H1 (cell line): ENCODE measurements at regions not wholly inside any gene's neighbourhood (a gene's known extent, or its start where the extent isn't known, plus 50 kb on each side); places are given as distances from the start of the nearest gene placed in this dataset.

Experiments
- CTCF ChIA-PET: fragments of 300-600 bp; sonication (Branson Sonifier 250); formaldehyde crosslinking; loops from one replicate; lab custom pipeline; 2021; ENCODE audit not compliant: partially characterized antibody; lab: Charles Lee
- POLR2A ChIA-PET: fragments of 300-600 bp; sonication (Branson Sonifier 250); formaldehyde crosslinking; loops from one replicate; lab custom pipeline; 2021; ENCODE audit warnings: inconsistent platforms; ENCODE audit not compliant: partially characterized antibody; lab: Charles Lee
- DNase-seq, 2 experiments: peaks; one replicate each; pipeline versions ENCODE4 v3.0.0 to v3.0.0-alpha.2; 2010 to 2022; ENCODE audit warnings: low spot score in 2 of 2, low read depth in 1 of 2, mixed read lengths in 1 of 2
- FAIRE-seq: peaks from 2 replicates; lab custom pipeline; 2011; peaks lifted over from hg19 to GRCh38; lab: Jason Lieb, UNC
- H2AFZ ChIP-seq: 2 replicates; pipeline ENCODE4 v1.8.1; 2012; ENCODE audit warnings: low read length, inconsistent platforms
- H2AK5ac ChIP-seq: 2 replicates; pipeline ENCODE4 v1.6.1; 2013; ENCODE audit warnings: low read depth, low read length
- H2BK120ac ChIP-seq: replicated peaks from 2 replicates; pipeline ENCODE3; 2013; ENCODE audit warnings: low read depth, low read length, inconsistent platforms
- H2BK12ac ChIP-seq: 2 replicates; pipeline ENCODE4 v1.6.1; 2013; ENCODE audit warnings: low read depth, low read length
- H2BK15ac ChIP-seq: 2 replicates; pipeline ENCODE4 v1.6.1; 2013; ENCODE audit warnings: low read length
- H2BK20ac ChIP-seq: 2 replicates; pipeline ENCODE4 v1.6.1; 2013; ENCODE audit warnings: low read length
- H2BK5ac ChIP-seq: 2 replicates; pipeline ENCODE4 v1.6.1; 2013; ENCODE audit warnings: low read depth, low read length
- H3K14ac ChIP-seq: 2 replicates; pipeline ENCODE4 v1.6.1; 2013; ENCODE audit warnings: inconsistent platforms; ENCODE audit not compliant: insufficient read length
- H3K18ac ChIP-seq: 2 replicates; pipeline ENCODE4 v1.6.1; 2013; ENCODE audit warnings: low read length; ENCODE audit errors: extremely low read depth
- H3K23ac ChIP-seq: 2 replicates; pipeline ENCODE4 v1.6.1; 2013; ENCODE audit warnings: inconsistent platforms; ENCODE audit not compliant: insufficient read length
- H3K23me2 ChIP-seq: 2 replicates; pipeline ENCODE4 v1.6.1; 2013; ENCODE audit warnings: low read depth, low read length
- H3K27ac ChIP-seq: 2 replicates; pipeline ENCODE4 v1.6.1; 2011; ENCODE audit warnings: low read depth, low read length, inconsistent platforms
- H3K27me3 ChIP-seq, 4 experiments: replicated peaks in 1 of 4; 1 replicate in 1 of 4; 2 replicates in 3 of 4; pipeline versions ENCODE4 v1.6.1 to v1.8.1; 2011 to 2013; ENCODE audit warnings: low read length in 3 of 4, mild to moderate bottlenecking in 3 of 4, inconsistent platforms in 2 of 4, mixed read lengths in 2 of 4, moderate library complexity in 1 of 4; ENCODE audit not compliant: control insufficient read depth in 3 of 4, insufficient read depth in 3 of 4; ENCODE audit errors: extremely low read depth in 1 of 4
- H3K36me3 ChIP-seq, 4 experiments: 2 replicates each; pipeline versions ENCODE4 v1.6.1 to v1.8.1; 2011 to 2013; ENCODE audit warnings: mild to moderate bottlenecking in 4 of 4, low read length in 3 of 4, moderate library complexity in 2 of 4, control low read depth in 1 of 4, inconsistent platforms in 1 of 4; ENCODE audit not compliant: insufficient read depth in 4 of 4, control insufficient read depth in 2 of 4
- H3K4ac ChIP-seq: replicated peaks from 2 replicates; pipeline ENCODE3; 2013; ENCODE audit warnings: low read length, low read depth, mixed read lengths, inconsistent platforms; ENCODE audit not compliant: insufficient read length
- H3K4me1 ChIP-seq, 4 experiments: replicated peaks in 1 of 4; 1 replicate in 1 of 4; 2 replicates in 3 of 4; pipeline versions ENCODE4 v1.6.1 to v1.8.1; 2011 to 2013; ENCODE audit warnings: low read length in 3 of 4, inconsistent platforms in 2 of 4, mixed read lengths in 1 of 4; ENCODE audit not compliant: insufficient read depth in 4 of 4, control insufficient read depth in 3 of 4
- H3K4me2 ChIP-seq, 2 experiments: 2 replicates each; pipeline versions ENCODE4 v1.6.1 to v1.8.1; 2011 to 2013; ENCODE audit warnings: low read depth in 2 of 2, low read length in 2 of 2, control low read depth in 1 of 2, inconsistent platforms in 1 of 2, mild to moderate bottlenecking in 1 of 2; ENCODE audit not compliant: insufficient read depth in 1 of 2
- H3K4me3 ChIP-seq, 4 experiments: fragments of 200-600, 300-600 bp in 1 of 4; sonication (generic), shearing (Covaris generic), sonication (Bioruptor Twin) in 1 of 4; 2 replicates each; pipeline versions ENCODE4 v1.5.1 to v1.8.1; 2011 to 2016; ENCODE audit warnings: low read length in 4 of 4, low read depth in 3 of 4, control low read depth in 2 of 4, inconsistent platforms in 2 of 4, mild to moderate bottlenecking in 2 of 4, mixed read lengths in 1 of 4, moderate library complexity in 1 of 4; ENCODE audit not compliant: insufficient read depth in 2 of 4; ENCODE audit errors: extremely low read depth in 1 of 4
- H3K56ac ChIP-seq: replicated peaks from 2 replicates; pipeline ENCODE3; 2013; ENCODE audit warnings: low read depth, mild to moderate bottlenecking, mixed read lengths, low read length, inconsistent platforms; ENCODE audit not compliant: insufficient read length
- H3K79me1 ChIP-seq: 2 replicates; pipeline ENCODE4 v1.6.1; 2013; ENCODE audit warnings: low read depth, low read length, control low read depth
- H3K79me2 ChIP-seq, 2 experiments: 2 replicates each; pipeline versions ENCODE4 v1.6.1 to v1.8.1; 2012 to 2013; ENCODE audit warnings: low read length in 2 of 2, mild to moderate bottlenecking in 2 of 2, inconsistent platforms in 1 of 2; ENCODE audit not compliant: insufficient read depth in 2 of 2, control insufficient read depth in 1 of 2
- H3K9ac ChIP-seq, 4 experiments: replicated peaks in 1 of 4; 1 replicate in 1 of 4; 2 replicates in 3 of 4; pipeline versions ENCODE4 v1.6.1 to v1.8.1; 2011 to 2013; ENCODE audit warnings: low read depth in 3 of 4, low read length in 3 of 4, control low read depth in 2 of 4, mild to moderate bottlenecking in 2 of 4, moderate library complexity in 2 of 4, inconsistent platforms in 1 of 4; ENCODE audit errors: extremely low read depth in 1 of 4
- H3K9me3 ChIP-seq, 2 experiments: 2 replicates each; pipeline versions ENCODE4 v1.6.1 to v1.8.1; 2012 to 2013; ENCODE audit warnings: mild to moderate bottlenecking in 2 of 2, moderate library complexity in 2 of 2, control low read depth in 1 of 2, inconsistent platforms in 1 of 2, low read depth in 1 of 2, low read length in 1 of 2, mixed read lengths in 1 of 2; ENCODE audit not compliant: insufficient read depth in 2 of 2
- H4K20me1 ChIP-seq, 2 experiments: replicated peaks in 1 of 2; 2 replicates each; pipeline versions ENCODE3 to v1.8.1; 2011 to 2013; ENCODE audit warnings: inconsistent platforms in 2 of 2, low read length in 2 of 2, mild to moderate bottlenecking in 1 of 2; ENCODE audit not compliant: insufficient read depth in 2 of 2, control insufficient read depth in 1 of 2
- H4K5ac ChIP-seq: 2 replicates; pipeline ENCODE4 v1.6.1; 2013; ENCODE audit warnings: low read length, low read depth, mixed read lengths, inconsistent platforms; ENCODE audit not compliant: insufficient read length
- H4K8ac ChIP-seq: 2 replicates; pipeline ENCODE4 v1.8.0; 2013; ENCODE audit warnings: mild to moderate bottlenecking, moderate library complexity, low read length, inconsistent platforms; ENCODE audit not compliant: insufficient read depth; ENCODE audit errors: extremely low read depth
- H4K91ac ChIP-seq: replicated peaks from 2 replicates; pipeline ENCODE3; 2013; ENCODE audit warnings: low read length, mixed read lengths, inconsistent platforms; ENCODE audit not compliant: insufficient read length
- CREB1 ChIP-seq: IDR thresholded peaks from 2 replicates; pipeline ENCODE4 v1.6.1; 2012; ENCODE audit warnings: inconsistent platforms
- POLR2A ChIP-seq, 2 experiments: IDR thresholded peaks; 1 replicate in 1 of 2; 2 replicates in 1 of 2; pipeline ENCODE4 v1.6.1; 2011; ENCODE audit warnings: low read depth in 2 of 2, low read length in 2 of 2, mild to moderate bottlenecking in 2 of 2; ENCODE audit errors: control extremely low read depth in 1 of 2
- POLR2AphosphoS5 ChIP-seq: IDR thresholded peaks from 2 replicates; pipeline ENCODE4 v1.6.1; 2011; ENCODE audit warnings: low read depth, low read length
- POU5F1 ChIP-seq: IDR thresholded peaks from 2 replicates; pipeline ENCODE4 v1.6.1; 2011; ENCODE audit warnings: low read depth, mild to moderate bottlenecking, low read length, moderate library complexity
- SAP30 ChIP-seq: fragments of 300-600 bp; sonication (generic); IDR thresholded peaks from 2 replicates; pipeline ENCODE4 v1.7.1; 2012; ENCODE audit warnings: low read length, moderate library complexity, mild to moderate bottlenecking, inconsistent platforms; ENCODE audit not compliant: insufficient read depth, insufficient replicate concordance
- TCF12 ChIP-seq: IDR thresholded peaks from 2 replicates; pipeline ENCODE4 v1.6.1; 2011; ENCODE audit warnings: low read depth, mild to moderate bottlenecking, low read length
- WGBS, 2 experiments: shearing (Covaris generic) in 1 of 2; methylation state at CpG; one replicate each; pipeline versions ENCODE4 v1.1.6 to v1.1.7; 2013 to 2015; ENCODE audit warnings: low lambda C conversion rate in 2 of 2, mixed read lengths in 2 of 2, inconsistent platforms in 1 of 2, low coverage in 1 of 2, missing lambda C conversion rate in 1 of 2; ENCODE audit not compliant: insufficient replicate concordance in 2 of 2, insufficient coverage in 1 of 2, insufficient read length in 1 of 2; ENCODE audit errors: extremely low coverage in 1 of 2, missing lambda C conversion rate in 1 of 2; 5-methylcytosine and 5-hydroxymethylcytosine counted together
- TF ChIP-seq, protein P1 (sequence below): IDR thresholded peaks from 2 replicates; pipeline ENCODE4 v1.6.1; 2011; ENCODE audit warnings: low read length, improper control_type of control experiment

DNA sequence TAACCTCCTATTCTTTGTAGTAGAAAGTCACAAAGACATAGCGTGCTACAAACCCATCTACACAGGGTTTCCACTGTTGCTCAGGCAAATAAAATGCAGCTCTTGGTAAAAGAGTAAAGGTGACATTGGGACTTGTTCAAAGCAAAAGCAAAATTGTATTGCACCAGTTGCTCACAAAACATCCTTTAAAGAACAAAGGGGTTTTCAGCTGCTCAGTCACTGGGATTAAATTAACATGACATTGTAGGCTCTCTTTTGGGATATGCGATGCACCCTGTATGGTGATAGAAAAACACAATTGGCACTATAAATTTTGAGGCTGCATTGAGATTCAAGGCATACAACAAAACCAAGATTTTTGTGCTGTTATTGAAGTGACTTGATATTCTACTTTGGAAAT lies 447.3 kb upstream of the CNTN3 start:
- Histone ChIP-seq H3K79me1 (no peaks in the 10 kb centered on the region), H3K27ac (no peak overlapping the region), H4K20me1 (no peaks in the 10 kb centered on the region), H2BK20ac (no peak overlapping the region), H3K9ac (no peak overlapping the region), H4K5ac (no peak overlapping the region), H3K23me2 (no peaks in the 10 kb centered on the region), H3K79me2 (no peaks in the 10 kb centered on the region), H3K4me1 (peaks cover 0 to 3% (median 0%) of the 10 kb centered on the region in 4 experiments; a peak in 1 of 7 replicates), H3K4me3 (no peak overlapping the region), H3K18ac (no peak overlapping the region), H2AFZ (no peak overlapping the region), H4K91ac (no peak overlapping the region), H2BK15ac (no peak overlapping the region), H3K4ac (no peak overlapping the region), H3K9me3 (no peaks in the 10 kb centered on the region), H2BK120ac (no peak overlapping the region), H4K8ac (no peak overlapping the region), H3K36me3 (no peaks in the 10 kb centered on the region), H3K14ac (no peak overlapping the region), H2BK12ac (no peak overlapping the region), H3K23ac (no peak overlapping the region), H2AK5ac (no peak overlapping the region), H3K27me3 (no peaks in the 10 kb centered on the region), H2BK5ac (no peak overlapping the region), H3K56ac (no peak overlapping the region), H3K4me2 (no peak overlapping the region)
- ChIA-PET CTCF (interaction anchor here (0.7 kb wide), 1 partner anchor 130 kb away, joined by 3 read pairs; no protein-coding TSS in a partner anchor), POLR2A (no interaction called here)
- DNase-seq (no peak), FAIRE-seq (no peak)
- 90% methylated on average over 2 of the region's 2 CpGs; no CpG with 5 or more reads in 1 of the 2 experiments for WGBS, 2 experiments
- no peak for TF ChIP-seq POLR2AphosphoS5
- no peak for TF ChIP-seq POU5F1
- TF ChIP-seq, protein P1, sequence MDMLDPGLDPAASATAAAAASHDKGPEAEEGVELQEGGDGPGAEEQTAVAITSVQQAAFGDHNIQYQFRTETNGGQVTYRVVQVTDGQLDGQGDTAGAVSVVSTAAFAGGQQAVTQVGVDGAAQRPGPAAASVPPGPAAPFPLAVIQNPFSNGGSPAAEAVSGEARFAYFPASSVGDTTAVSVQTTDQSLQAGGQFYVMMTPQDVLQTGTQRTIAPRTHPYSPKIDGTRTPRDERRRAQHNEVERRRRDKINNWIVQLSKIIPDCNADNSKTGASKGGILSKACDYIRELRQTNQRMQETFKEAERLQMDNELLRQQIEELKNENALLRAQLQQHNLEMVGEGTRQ: no peak
- TF ChIP-seq POLR2A (IDR thresholded peaks at IDR 0.05; ENCODE audit: control extremely low read depth in 1 of 2, low read depth in 2 of 2, low read length in 2 of 2): no peak
- no peak for TF ChIP-seq TCF12
- TF ChIP-seq CREB1: no peak
- no peak for TF ChIP-seq SAP30
